Epithelial cell of proximal tubule (primary cell): ENCODE measurements at regions not wholly inside any gene's neighbourhood (a gene's known extent, or its start where the extent isn't known, plus 50 kb on each side); places are given as distances from the start of the nearest gene placed in this dataset.

Source experiments
- DNase-seq: peaks from one replicate; pipeline ENCODE4 v3.0.0-alpha.2; 2011; ENCODE audit warnings: low read depth
- H3K4me3 ChIP-seq: 2 replicates; pipeline ENCODE4 v1.5.1; 2011; ENCODE audit warnings: low read depth, mild to moderate bottlenecking, low read length
- CTCF ChIP-seq: conservative IDR thresholded peaks from 2 replicates; pipeline ENCODE4 v1.5.1; 2012; ENCODE audit warnings: low read depth, mild to moderate bottlenecking, low read length

GRCh38 chr2:60175290-60175689 is 378.2 kb downstream of the BCL11A start:
- no peak for TF ChIP-seq CTCF
- no peak for DNase-seq
- H3K4me3 ChIP-seq = no peak overlapping the region

- no peak for DNase-seq
Observed at GRCh38 chr2:60174146-60174545, 379.3 kb downstream of the BCL11A start.

GRCh38 chr2:60172801-60173200 is 380.7 kb downstream of the BCL11A start:
- H3K4me3 ChIP-seq = no peak overlapping the region
- DNase-seq = no peak
- TF ChIP-seq CTCF = no peak

More at GRCh38 chr2:60174146-60174545, 379.3 kb downstream of the BCL11A start:
- no peak for TF ChIP-seq CTCF
- no peak overlapping the region for H3K4me3 ChIP-seq

DNA sequence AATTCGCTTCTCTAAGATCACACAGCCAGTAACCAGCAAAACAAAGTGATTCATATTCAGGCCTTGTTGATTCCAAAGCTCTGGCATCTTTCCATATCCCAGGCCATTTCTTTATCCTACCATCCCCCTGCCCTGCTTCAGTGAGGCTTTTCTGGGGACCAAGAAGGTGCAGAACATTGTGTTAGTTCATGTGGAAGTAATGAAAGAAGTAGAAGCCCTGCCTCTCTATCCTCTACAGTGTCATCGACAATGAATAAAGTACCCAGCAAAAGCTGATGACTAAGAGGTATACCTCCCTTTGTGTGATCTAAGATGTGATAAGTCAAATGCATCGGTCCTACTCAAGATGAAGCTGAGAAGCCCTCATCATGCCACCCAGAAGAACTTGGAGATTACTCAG is 383.2 kb downstream of the BCL11A start:
- TF ChIP-seq CTCF = no peak
- no peak for DNase-seq
- no peak overlapping the region for H3K4me3 ChIP-seq

- DNase-seq = no peak
- H3K4me3 ChIP-seq = no peak overlapping the region
- TF ChIP-seq CTCF = no peak
Observed at GRCh38 chr2:60168247-60168646, 385.2 kb downstream of the BCL11A start.

DNA sequence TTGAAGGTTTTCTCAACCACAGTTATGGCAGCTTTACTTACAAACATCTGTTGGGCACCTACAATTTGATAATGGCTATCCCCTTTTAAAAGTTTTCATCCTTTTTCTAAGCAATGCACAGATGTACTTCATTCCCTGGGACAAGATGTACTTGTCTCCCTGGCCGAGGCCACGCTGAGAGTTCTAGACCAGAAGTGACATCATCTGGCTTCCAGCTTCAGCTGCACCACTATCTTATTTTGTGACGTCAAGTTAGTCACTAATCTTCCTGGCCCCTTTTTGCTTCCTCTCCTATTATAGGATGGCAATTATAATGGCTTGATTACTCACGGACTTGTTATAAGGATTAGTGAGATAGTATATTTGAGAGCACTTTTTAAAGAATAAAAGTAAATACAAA is 386.4 kb downstream of the BCL11A start:
- no peak for TF ChIP-seq CTCF
- no peak for DNase-seq
- H3K4me3 ChIP-seq = no peak overlapping the region

- no peak for TF ChIP-seq CTCF
- no peak for DNase-seq
Observed at GRCh38 chr2:60163691-60164090, 389.8 kb downstream of the BCL11A start.

More at GRCh38 chr2:60163691-60164090, 389.8 kb downstream of the BCL11A start:
- H3K4me3 ChIP-seq = no peak overlapping the region
